A172 (cell line): ENCODE measurements at regions not wholly inside any gene's neighbourhood (a gene's known extent, or its start where the extent isn't known, plus 50 kb on each side); places are given as distances from the start of the nearest gene placed in this dataset.

Experiments used
- DNase-seq: peaks from one replicate; pipeline ENCODE4 v3.0.0-alpha.2; 2015; ENCODE audit warnings: low spot score

- no peak for DNase-seq
Observed at GRCh38 chr7:55629051-55629677, 56.9 kb upstream of the VOPP1 start.

GRCh38 chr7:55624813-55625212 lies 52.5 kb upstream of the VOPP1 start:
- no peak for DNase-seq

GRCh38 chr7:55623617-55624016 lies 51.3 kb upstream of the VOPP1 start:
- no peak for DNase-seq

- DNase-seq: no peak
Observed at GRCh38 chr7:55622241-55622640, 49.9 kb upstream of the VOPP1 start.
